CD4-positive, alpha-beta T cell treated with Interleukin-15 for 4 hours (primary cell): ENCODE measurements at regions not wholly inside any gene's neighbourhood (a gene's known extent, or its start where the extent isn't known, plus 50 kb on each side); places are given as distances from the start of the nearest gene placed in this dataset.
"Not testable (repeated sequence)": the region's sequence is repeated elsewhere in the genome, so short reads cannot be mapped to it uniquely, and the experiment has no call there.

Experiments
- DNase-seq: peaks from one replicate; pipeline ENCODE4 v3.0.0-alpha.2; 2020; ENCODE audit warnings: low spot score

- DNase-seq = no peak
These were observed 93.2 kb downstream of the TEX29 start for GRCh38 chr13:111413407-111414187.

- DNase-seq = no peak
These were observed 93.9 kb downstream of the TEX29 start for GRCh38 chr13:111414341-111414740.

GRCh38 chr13:111415246-111415645, 94.8 kb downstream of the TEX29 start:
- DNase-seq = no peak

- DNase-seq = no peak
These were observed 95.3 kb downstream of the TEX29 start for GRCh38 chr13:111415765-111416164.

GRCh38 chr13:111418101-111418500, 97.7 kb downstream of the TEX29 start:
- no peak for DNase-seq

- DNase-seq = no peak
These were observed 99.9 kb downstream of the TEX29 start for GRCh38 chr13:111420113-111420876.

GRCh38 chr13:111421216-111421615, 100.8 kb downstream of the TEX29 start:
- DNase-seq = no peak

- DNase-seq = no peak
These were observed 101.9 kb downstream of the TEX29 start for GRCh38 chr13:111422348-111422747.

GRCh38 chr13:111423168-111423785, 102.8 kb downstream of the TEX29 start:
- no peak for DNase-seq

GRCh38 chr13:111424134-111424533, 103.7 kb downstream of the TEX29 start:
- no peak for DNase-seq

GRCh38 chr13:111425326-111425725, 104.9 kb downstream of the TEX29 start:
- no peak for DNase-seq

GRCh38 chr13:111429064-111429558, 108.7 kb downstream of the TEX29 start:
- peak; percentile 10 for DNase-seq

- no peak for DNase-seq
These were observed 110.8 kb downstream of the TEX29 start for GRCh38 chr13:111431206-111431605.

- no peak for DNase-seq
These were observed 114.2 kb downstream of the TEX29 start for GRCh38 chr13:111434578-111435159.

- DNase-seq = no peak
These were observed 116.0 kb downstream of the TEX29 start for GRCh38 chr13:111436446-111436845.

GRCh38 chr13:111437417-111437816, 117.0 kb downstream of the TEX29 start:
- DNase-seq = no peak

- DNase-seq = no peak
These were observed 117.6 kb downstream of the TEX29 start for GRCh38 chr13:111437856-111438547.

GRCh38 chr13:111440492-111440891, 120.0 kb downstream of the TEX29 start:
- DNase-seq = not testable (repeated sequence)

- DNase-seq = no peak
These were observed 123.5 kb downstream of the TEX29 start for GRCh38 chr13:111443981-111444380.

GRCh38 chr13:111448504-111448903, 128.1 kb downstream of the TEX29 start:
- DNase-seq = no peak

GRCh38 chr13:111449041-111449440, 128.6 kb downstream of the TEX29 start:
- DNase-seq = no peak

GRCh38 chr13:111451402-111451801, 131.0 kb downstream of the TEX29 start:
- no peak for DNase-seq
